GM12892 (cell line): ENCODE measurements at regions not wholly inside any gene's neighbourhood (a gene's known extent, or its start where the extent isn't known, plus 50 kb on each side); places are given as distances from the start of the nearest gene placed in this dataset.

ENCODE experiments used
- POLR2A ChIP-seq: IDR thresholded peaks from 2 replicates; pipeline ENCODE4 v1.6.1; 2011; ENCODE audit warnings: low read depth, low read length, control low read depth
- POLR2AphosphoS5 ChIP-seq: IDR thresholded peaks from 2 replicates; pipeline ENCODE4 v1.6.1; 2011; ENCODE audit warnings: low read depth, low read length, control low read depth

DNA sequence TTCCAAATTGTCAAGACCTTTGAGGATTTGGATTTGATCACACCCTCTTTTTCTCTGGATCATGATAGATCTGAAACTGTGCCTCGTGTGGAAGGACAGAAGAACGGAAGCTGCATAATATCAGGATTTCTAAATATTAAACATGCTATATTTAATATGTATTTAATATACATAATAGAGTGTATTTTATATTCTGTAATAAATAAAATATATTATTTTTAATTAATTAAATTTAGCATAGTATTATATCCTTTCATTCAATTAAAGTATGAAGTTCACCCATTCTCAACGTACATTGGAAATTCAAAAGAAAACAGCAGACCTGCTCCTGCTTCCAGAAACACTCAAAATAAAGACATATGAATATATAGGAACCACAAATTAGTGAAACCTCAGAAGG lies 70.6 kb upstream of the GLIS3 start:
- no peak for TF ChIP-seq POLR2AphosphoS5
- TF ChIP-seq POLR2A = no peak
